ENCODE measurements at regions not wholly inside any gene's neighbourhood (a gene's known extent, or its start where the extent isn't known, plus 50 kb on each side); places are given as distances from the start of the nearest gene placed in this dataset.

DNA sequence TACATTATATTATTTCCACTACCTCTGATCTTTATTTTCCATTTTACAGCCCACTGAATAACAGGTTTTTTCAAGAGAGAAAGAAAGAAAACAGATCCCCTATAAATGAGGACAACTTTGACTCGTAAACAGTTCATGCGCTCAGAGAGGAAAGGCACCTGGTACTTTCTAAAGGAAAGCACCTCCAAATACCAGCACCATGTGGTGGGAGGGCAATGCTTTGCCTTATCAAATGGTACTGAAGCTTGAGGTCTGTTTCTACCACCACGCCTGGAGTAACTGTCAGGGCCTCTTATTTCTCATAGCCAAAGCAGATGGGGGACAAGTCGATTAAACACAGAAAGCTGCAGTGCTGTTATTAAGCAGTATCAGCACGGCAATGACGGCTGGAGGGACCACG is 510.3 kb upstream of the ZFHX3 start:
- no peak for DNase-seq

DNA sequence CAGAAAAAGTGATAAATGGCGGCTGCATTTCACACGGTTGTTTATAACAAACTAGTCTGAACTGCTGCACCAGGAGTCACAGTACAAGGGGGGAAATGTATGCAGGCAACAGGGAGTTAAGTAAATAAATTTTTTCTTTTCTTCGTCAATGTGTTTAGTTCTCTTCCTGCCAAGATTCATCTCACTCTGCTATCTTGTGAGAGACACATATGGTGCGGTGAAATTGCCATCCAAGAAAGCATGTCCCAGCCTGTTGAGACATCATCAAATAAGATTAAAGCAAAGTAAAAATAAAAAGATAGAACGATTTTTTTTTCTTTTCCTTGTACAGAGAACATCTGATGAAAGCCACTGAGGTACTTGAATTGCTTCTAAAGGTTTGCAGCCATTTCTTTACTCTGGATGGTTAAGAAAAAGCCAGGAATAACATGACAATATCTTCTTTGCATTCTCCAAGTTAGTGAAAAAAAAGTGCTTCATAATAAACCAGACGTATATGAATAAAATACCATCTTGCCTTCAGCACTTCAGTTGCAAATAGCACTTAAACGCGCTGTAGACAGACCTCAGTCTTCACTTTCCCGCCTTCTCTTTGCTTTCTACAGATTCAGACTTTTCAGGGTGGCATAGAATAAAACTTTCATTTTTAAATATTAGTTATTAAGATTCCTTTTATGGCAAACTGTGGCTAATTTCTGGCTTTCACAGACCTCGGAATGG is 506.2 kb upstream of the ZFHX3 start:
- DNase-seq, result no peak

DNA sequence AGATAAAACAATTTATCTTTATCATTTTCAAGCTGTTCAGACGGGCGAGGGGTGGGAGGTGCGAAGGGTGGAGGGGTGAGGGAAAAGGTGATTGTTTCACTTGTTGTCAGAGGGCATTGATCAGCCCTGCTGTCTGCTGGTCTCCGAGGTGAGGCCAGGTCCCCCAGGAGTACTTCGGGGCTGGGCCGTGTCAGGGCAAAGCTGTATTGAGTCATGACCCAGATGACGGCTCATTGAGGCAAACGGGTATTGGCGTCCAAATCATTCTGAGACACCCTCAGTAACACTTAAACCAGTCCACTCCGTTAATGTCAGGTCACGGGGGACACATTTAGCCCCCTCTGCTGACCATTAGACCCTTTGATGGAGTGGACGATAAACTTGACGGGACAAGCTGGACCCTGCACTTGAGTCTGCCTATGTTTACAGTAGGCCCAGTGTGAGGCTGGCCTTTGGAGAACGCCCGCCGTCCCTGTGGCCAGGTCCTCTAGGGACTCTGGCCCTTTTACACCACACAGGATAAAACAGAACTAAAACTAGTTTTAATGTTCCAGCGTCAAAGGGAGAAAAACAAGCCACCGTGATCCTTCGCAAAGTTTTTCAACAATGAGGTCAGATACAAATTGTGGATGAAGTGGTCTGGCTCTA is 502.2 kb upstream of the ZFHX3 start:
- no peak for DNase-seq

DNA sequence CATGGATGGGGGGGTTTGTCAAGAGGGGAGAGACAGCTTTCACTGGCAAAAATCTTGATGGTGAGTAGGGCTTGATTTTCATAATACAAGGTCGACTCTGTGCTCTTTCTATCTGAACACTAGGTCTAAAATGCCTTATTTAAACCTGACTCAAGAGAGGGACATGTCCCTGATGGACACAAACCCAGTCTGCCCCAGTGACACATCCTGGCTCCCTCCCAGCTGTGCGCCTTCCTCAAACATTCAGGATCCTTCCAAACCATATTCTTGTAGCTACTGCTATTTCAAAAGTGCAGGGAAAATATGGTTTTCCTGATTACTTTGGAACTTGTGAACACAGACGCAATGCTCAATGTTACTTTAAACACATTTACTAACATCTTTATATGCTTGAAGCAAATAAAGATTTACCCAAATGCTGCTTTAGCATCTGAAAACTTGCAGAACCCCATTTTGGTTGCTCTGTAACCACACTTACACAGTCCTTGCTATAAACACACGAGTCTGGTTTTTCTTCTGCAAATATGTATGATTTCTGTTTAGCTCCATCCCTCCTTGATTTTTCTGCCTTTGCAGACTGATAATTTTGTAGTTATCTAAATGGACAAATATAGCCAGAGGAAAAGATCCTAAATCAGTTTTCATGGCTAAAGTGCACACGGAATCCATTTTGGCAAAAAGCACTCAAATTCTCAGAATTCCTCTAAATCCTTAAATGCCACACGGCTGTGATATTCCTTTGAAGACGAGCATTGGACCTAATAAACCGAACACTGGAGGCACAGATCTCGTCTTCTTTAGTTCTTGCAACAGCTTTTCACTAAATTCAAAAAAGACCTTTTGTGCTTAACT is 499.9 kb upstream of the ZFHX3 start:
- DNase-seq, result no peak

DNA sequence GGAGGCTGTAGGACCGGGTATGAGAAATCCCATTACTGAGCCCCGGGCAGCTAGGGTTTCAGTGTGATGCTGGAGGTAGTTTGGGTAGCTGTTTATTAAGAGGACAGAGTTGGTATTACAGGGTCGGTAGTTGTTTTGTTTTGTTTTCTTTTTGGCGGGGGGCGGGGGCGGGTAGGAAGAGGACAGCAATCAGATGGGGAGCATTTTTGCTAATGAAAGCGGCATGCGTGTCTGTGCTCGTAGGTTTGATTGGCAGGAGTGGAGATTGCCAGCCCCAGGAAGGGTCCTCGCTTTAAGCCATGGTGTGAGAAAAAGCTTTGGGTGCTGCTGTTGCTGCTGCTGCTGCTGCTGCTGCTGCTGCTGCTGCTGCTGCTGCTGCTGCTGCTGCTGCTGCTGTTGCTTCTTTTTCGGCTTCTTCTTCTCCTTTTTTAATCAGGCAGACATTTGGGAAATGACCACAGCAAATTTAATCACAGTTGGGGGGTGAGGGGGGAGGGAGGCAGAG is 498.5 kb upstream of the ZFHX3 start:
- DNase-seq, result no peak

DNA sequence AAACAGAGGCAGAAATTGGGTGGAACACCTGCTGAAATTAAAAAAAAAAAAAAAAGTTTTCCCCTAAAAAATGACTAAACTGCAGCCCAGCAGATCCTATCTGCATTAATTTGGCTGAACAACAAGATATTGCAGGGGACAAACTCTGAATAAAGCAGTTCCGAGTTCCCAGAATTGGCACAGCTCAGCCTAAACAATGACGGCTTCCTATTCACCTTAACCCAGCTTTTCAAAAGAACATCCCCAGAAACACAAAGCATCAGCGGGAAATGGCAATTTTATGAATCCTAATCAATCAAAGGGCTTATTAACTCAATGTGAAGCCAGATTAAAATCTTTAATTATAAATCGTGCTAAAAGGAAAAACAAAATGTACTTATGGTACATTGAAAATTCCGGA is 497.8 kb upstream of the ZFHX3 start:
- DNase-seq, result no peak

DNA sequence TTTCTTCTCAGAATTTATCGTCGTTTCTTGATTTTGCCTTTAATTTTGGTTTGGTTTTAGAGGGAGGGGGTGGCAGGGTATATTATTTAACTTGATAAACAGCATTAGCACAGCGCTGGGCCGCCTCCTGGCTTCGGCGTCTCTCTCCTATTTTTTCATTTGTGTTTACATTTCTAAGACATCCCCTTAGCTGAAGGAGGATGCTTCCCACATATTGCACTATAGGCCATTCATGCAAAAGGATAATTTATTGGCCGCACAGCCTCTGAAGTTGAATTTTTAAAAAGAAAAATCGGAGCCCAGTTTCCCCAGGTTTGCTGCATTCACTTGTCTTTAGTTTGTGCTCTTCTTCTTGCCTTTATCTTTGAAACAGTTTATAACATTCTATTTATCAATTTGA is 497.4 kb upstream of the ZFHX3 start:
- DNase-seq, result no peak

DNA sequence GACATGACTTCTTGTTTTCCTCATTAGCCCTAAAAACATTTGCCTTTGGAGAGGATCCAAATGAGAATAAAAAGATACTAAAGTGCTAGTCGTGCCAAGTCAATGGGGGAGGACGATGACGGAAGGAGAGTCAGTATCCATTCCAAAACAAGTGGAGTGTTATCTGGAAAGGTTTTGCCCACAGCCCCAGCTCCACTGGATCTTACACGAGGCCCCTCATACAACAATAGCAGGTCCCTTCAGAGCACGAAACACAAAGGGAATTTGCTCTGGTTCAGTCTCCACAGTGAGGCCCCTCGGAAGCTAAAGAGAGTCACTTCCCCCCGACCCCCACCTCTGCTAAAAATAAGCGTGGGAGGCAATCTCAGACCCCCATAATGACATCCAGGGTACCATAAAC is 496.9 kb upstream of the ZFHX3 start:
- no peak for DNase-seq

DNA sequence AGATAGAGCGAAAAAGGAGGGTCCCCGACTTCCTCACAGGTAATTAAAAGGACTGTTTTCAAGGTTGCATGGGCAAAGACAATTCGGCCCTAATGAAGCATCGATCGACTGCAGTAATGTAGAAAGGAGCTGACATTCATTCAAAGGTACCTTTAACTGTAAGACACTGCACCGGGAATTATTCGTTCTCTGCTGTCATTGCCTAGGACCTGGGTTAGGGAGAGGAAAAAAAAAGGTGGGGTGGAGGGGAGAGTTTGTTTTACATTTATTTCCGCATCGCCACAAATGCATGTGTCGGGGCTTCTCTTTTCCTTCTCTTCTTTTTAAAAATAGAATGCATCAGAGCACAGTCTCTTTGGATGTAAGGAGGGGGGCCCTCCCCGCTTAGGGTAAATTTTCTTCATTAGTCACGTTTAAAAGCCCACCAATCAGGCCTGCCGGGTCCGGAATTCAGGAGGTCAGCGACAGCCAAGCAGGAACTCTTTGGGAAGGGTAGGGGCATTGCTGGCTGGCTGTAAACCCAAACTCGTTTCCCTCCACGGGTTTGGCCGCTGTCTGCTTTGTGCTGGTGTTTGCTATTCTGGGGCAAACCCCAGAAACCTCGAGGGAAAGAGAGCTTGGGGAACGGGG is 496.2 kb upstream of the ZFHX3 start:
- no peak for DNase-seq

DNA sequence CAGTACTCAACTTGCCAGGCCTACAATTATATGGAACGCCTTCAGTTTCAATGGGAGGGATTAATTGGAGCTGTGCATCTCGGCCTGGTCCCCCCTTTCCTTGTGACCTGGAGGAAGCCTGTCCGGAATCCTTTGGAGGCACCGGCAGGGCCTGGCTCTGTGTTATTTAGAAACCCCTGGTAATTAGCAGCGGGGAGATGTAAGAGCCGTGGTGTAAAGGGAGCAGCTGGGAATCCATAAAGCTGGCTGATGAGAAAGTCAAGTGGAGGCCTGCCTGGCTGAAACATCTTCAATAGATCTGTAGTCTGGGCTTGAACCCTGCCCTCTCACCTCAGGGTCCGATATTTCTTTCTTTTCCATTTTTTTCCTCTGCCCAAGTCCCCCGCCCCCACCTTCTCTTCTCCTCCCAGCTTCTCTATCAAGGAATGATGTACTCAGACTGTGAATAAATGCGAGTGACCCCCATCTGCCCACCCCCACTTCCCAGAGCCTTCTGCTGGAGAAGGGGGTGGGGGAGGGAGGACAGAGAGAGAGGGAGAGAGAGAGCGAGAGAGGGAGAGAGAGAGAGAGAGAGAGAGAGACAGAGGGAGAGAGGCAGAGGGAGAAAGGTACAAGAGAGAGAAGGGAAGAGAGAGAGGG is 495.5 kb upstream of the ZFHX3 start:
- no peak for DNase-seq

DNA sequence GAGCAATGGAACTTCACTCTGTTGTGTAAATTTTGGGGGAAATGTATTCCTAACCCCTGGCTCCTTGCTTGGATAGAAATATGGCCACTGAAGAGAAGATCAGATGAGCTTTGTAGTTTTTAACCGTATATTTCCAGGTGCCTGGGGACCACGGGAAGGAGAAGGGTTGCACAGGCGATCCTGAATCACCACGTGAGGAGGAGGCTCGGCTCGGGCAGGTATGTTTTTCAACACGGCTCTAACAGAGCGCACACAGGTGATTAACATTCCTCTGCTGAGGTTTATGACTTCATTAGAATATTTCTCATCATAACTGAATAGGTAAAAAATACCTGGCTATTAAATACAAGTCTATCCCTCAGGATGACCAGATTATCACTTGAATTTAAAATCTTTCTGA is 495.0 kb upstream of the ZFHX3 start:
- DNase-seq, result no peak

DNA sequence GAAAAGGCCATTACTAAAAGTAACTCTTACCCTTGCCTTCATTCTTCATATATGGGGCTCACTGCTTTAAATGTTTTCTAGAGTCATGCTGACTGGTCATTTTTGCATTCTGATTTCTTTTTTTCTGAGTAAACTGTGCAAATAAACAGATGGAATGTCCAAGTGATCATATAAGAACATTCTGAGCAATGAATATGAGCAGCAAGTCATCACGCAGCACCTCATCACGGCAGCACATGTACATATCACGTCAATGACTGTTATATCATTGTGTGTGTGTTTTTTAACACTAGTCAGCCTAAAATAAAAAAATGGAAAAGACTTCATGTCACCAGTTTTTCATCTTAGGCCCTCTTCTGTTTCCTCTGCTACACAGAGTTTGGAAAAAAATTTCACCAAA is 490.0 kb upstream of the ZFHX3 start:
- no peak for DNase-seq

DNA sequence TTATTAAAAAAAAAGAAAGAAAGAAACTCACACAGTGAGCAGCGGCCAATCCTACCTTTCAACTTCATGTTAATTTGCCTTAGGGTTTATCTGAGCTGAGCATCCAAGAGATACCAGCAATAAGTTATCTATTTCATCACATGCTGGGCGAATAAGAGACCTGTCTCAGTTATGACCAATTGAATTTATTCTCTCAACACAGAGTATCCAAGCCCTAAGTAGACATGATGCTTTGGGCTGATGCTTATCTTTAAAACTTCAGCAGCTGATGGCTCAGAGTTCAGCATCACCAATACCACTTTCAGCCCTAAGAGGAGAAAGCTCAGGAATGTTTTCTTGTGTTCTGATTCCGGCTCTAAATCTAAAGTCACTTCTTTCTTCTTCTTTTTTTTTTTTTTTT is 489.0 kb upstream of the ZFHX3 start:
- DNase-seq, result no peak

DNA sequence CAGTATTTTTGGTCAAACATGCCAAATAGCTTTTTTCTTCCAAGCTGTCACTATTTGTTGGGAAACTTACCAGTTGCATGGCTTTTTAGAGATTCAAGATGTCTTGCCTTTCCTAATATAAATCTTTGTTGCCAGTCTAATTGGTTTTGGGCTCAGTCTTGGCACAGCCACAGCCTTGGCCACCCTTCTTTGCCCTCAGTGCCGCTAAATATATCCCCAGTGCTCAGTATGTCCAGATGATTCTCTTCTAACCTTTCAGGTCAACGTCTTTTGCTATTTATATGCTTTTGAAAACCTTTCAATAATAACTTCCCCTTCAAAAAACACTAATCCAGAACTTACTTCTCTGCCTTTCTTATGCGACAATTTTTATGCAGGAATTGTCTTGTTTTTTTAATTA is 483.1 kb upstream of the ZFHX3 start:
- no peak for DNase-seq

DNA sequence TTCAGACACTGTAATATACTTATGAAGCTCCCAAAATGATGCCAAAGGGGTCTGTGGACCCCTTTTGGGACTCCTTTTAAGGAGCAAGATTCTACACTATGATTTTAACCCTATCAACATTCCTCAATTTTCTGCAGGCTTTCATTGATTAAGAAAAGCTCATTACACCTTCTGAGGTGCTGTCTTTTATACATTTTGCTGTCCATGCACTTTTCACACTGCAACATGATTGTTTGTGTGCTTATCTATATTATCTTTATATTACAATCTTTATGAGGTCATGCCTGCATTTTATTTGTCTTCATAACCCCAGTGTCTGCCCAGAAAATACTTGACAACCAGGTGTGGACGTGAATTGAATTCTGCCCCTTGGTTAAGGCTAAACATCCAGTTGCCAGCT is 482.6 kb upstream of the ZFHX3 start:
- DNase-seq, result no peak

DNA sequence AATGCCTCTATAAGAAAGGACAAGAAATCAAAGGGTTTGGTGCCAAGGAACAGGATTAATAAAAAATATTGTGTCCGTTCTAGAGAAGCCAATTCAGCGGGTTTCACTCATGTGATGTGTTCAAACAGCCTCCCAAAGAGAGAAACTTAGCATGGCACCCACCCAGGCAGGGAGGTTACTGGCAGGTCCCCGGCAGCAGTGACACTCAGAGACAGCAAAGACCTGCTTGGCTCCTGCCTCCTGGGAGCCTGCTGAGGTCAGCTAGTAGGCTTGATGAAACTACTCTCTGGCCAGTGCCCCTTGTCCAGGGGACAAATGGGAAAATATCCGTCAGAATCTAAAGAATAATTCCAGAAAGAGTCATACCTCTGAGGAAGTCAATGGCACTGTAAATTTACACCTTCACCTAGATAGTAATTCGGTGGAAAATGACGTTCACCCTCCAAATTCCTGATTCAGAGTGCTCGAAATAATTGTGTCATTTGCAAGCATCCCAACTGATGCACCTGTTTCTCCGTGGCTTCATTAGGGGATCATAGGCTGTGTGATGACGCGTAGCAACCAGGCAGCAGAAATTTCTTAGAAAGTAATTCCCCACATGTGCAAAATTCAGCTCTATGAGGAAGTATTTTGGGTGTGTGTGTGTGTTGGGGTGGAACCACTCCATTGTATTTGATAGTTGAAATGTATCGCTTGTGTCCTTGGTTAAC is 481.5 kb upstream of the ZFHX3 start:
- DNase-seq, result no peak

DNA sequence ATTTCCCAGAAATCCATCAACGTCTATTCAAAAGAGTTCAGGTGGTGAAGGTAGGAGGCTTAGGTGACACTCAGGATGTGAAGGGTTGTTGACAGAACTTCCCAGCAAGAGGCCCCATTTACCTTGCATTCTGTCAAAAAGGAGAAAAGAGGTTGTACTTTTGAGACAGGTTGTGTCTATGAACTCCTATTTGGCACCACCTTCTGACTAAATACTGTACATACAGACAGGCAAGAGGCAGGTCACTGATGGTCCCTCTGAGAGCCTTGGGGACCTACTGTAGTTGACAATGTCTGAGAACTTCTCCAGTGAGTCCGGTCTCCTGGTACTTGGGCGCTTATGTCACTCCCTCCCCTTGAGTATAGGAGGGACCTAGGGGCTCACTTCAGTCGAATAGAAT is 479.3 kb upstream of the ZFHX3 start:
- no peak for DNase-seq

DNA sequence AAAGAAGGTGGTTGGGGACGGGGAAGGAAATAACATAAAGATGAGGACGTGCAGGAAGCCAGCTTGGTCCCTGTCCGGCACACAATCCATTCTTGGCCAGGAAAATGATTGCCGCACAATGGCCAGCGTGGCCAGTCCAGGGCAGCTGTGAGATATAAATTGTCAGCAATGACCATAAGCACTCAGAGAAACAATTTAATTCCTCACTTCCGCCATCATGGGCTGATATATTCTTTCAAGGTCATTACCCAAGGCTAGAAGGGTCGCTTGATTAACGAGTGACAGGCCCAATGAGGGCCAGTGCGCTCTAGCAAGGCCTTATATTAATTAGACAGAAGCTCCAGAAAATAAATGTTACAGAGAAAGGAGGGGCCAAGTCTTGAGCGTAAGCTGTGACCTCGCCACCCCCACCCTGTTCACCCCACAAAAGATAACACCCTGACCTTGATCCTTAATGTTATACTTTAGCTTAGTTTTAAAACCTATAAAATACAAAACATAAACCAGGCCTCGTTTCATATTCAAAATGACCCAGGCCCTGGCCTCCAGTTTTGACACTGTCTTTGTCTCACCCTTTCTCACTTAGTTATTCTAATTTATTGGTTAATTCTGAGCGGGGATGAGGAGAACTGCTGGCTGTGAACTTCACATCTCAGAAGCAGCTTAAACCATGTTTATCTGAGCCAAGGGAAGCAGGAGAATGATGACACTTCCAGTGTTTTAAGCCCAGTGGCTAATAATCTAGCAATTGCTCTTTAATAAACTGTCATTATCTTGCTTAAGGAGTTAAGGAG is 478.3 kb upstream of the ZFHX3 start:
- no peak for DNase-seq

DNA sequence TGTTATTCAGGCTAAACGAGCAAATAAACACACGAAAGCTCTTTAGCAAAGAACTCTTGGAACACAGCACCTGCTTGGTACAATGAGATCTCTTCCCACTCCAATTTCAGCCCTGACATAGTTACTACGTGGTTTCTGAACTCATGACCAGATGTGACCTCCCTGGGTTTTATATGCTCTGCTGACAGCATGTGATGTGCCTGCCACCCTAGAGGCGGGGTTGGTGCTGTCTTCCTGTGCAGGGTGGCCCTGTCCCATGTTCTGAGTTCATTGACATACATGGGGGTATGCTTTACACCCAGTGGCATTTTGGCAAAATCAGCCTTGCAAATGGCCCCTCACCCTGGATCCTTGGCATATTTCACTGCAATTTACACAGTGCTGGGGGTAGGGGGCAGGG is 475.3 kb upstream of the ZFHX3 start:
- no peak for DNase-seq

DNA sequence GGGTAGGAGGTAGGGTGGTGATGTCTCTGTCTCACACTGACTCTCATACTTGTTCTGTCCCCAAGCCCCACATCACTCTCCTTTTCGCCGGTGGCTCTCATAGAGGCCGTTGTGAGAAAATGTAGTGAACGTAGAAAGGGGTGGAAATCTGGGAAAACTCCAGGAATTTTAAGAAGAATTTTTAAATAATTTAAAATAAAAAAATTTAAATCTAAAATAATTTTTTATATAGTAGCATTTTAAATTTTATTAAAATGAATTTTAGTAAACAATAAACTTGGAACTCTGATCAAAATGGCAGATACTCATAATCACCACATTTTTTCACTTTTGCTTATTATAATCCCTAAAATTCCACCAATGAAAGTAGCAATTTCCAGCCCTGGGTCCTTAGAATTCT is 473.6 kb upstream of the ZFHX3 start:
- no peak for DNase-seq

DNA sequence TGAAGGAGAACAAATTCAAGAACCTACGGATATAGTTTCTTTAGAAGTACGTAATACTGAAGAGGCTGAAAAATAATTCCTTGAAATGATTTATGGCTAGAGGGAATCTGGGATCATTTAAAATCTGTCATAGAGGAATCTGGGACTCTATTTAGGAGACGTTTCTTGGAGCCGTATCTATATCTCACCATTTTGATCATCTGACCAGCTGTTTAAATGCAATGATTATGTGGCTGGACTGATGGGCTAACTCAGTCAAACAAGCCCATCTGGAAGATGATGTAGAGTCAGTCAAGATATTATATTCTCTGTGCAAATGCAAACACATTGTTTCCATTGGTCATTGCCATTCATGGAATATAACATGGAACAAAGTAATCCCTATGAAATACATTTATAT is 467.7 kb upstream of the ZFHX3 start:
- DNase-seq, result no peak

Measured in CD4-positive, alpha-beta T cell treated with Interferon gamma for 1 hour (primary cell).